OCI-LY7 (cell line): ENCODE measurements at regions not wholly inside any gene's neighbourhood (a gene's known extent, or its start where the extent isn't known, plus 50 kb on each side); places are given as distances from the start of the nearest gene placed in this dataset.

Experiments used
- BruUV-seq: library from RNA; stranded (reverse); fragments of 400-500 nt; replicated peaks from 2 replicates; lab custom pipeline; 2021; lab: Mats Ljungman, UMichigan
- CTCF ChIA-PET: fragments of 300-600 bp; sonication (Branson Sonifier 250); formaldehyde crosslinking; loops from one replicate; lab custom pipeline; 2022; ENCODE audit warnings: antibody characterized with exemption; ENCODE audit not compliant: unreplicated experiment; lab: Charles Lee
- POLR2A ChIA-PET: fragments of 300-600 bp; sonication (Branson Sonifier 250); formaldehyde crosslinking; loops from one replicate; lab custom pipeline; 2022; ENCODE audit warnings: antibody characterized with exemption; lab: Charles Lee
- DNase-seq: peaks from one replicate; pipeline ENCODE4 v3.0.0-alpha.2; 2015; ENCODE audit warnings: low spot score
- H2AFZ ChIP-seq: fragments of 200-600 bp; sonication (generic), shearing (Covaris generic); 2 replicates; pipeline ENCODE4 v1.6.1; 2014; ENCODE audit warnings: mild to moderate bottlenecking, antibody characterized with exemption, low read length, moderate library complexity
- H3K27ac ChIP-seq: fragments of 200-600 bp; sonication (generic); 2 replicates; pipeline ENCODE4 v1.5.1; 2014; ENCODE audit warnings: mixed run types, low read depth, mild to moderate bottlenecking, moderate library complexity, low read length, inconsistent platforms; ENCODE audit not compliant: poor library complexity, severe bottlenecking
- H3K36me3 ChIP-seq: fragments of 200-600 bp; sonication (generic); 2 replicates; pipeline ENCODE4 v1.6.1; 2014; ENCODE audit warnings: mild to moderate bottlenecking, antibody characterized with exemption, low read length, moderate library complexity, mixed read lengths; ENCODE audit not compliant: insufficient read depth
- H3K4me1 ChIP-seq: fragments of 200-600 bp; sonication (generic); 2 replicates; pipeline ENCODE4 v1.5.1; 2014; ENCODE audit warnings: mild to moderate bottlenecking, low read length; ENCODE audit not compliant: insufficient read depth, poor library complexity, severe bottlenecking
- H3K4me2 ChIP-seq: fragments of 200-600 bp; sonication (generic); 2 replicates; pipeline ENCODE4 v1.6.1; 2014; ENCODE audit warnings: mild to moderate bottlenecking, low read length
- H3K4me3 ChIP-seq: fragments of 200-600 bp; sonication (generic); 2 replicates; pipeline ENCODE4 v1.5.1; 2014; ENCODE audit warnings: mild to moderate bottlenecking, low read depth, low read length; ENCODE audit not compliant: poor library complexity, severe bottlenecking
- H3K79me2 ChIP-seq: fragments of 200-600 bp; sonication (generic); 2 replicates; pipeline ENCODE4 v1.6.1; 2016; ENCODE audit warnings: low read depth, mild to moderate bottlenecking, low read length, moderate library complexity, mixed read lengths; ENCODE audit not compliant: insufficient read depth
- H3K9me2 ChIP-seq: fragments of 200-600 bp; sonication (generic); 2 replicates; pipeline ENCODE4 v1.6.1; 2016; ENCODE audit warnings: mild to moderate bottlenecking, low read length, mixed read lengths; ENCODE audit not compliant: insufficient read depth
- H3K9me3 ChIP-seq: fragments of 200-600 bp; sonication (generic); 2 replicates; pipeline ENCODE4 v1.6.1; 2014; ENCODE audit warnings: mild to moderate bottlenecking, mixed run types, low read length, mixed read lengths
- H4K20me1 ChIP-seq: fragments of 200-600 bp; sonication (generic); 2 replicates; pipeline ENCODE4 v1.6.1; 2014; ENCODE audit warnings: mild to moderate bottlenecking, antibody characterized with exemption, low read length, moderate library complexity, mixed read lengths; ENCODE audit not compliant: insufficient read depth
- CTCF ChIP-seq: fragments of 200-600 bp; sonication (generic); conservative IDR thresholded peaks from 2 replicates; pipeline ENCODE4 v1.5.1; 2014; ENCODE audit warnings: mild to moderate bottlenecking, antibody characterized with exemption, low read length, moderate library complexity, mixed read lengths
- EZH2phosphoT487 ChIP-seq: fragments of 200-600 bp; sonication (generic); IDR thresholded peaks from 2 replicates; pipeline ENCODE4 v1.6.1; 2018; ENCODE audit warnings: low read depth, borderline replicate concordance, mild to moderate bottlenecking, mixed run types, antibody characterized with exemption, low read length, moderate library complexity, mixed read lengths
- intact Hi-C: fragments of 100-400 bp; cut with micrococcal nuclease; formaldehyde crosslinking; loops from one replicate; pipeline ENCODE4 v1.10.0; 2022; ENCODE audit not compliant: unreplicated experiment

- Histone ChIP-seq H3K27ac (no peak overlapping the region), H3K36me3 (no peaks in the 10 kb centered on the region), H3K9me2 (no peaks in the 10 kb centered on the region), H3K4me3 (no peak overlapping the region), H2AFZ (no peak overlapping the region), H3K9me3 (no peaks in the 10 kb centered on the region), H4K20me1 (no peaks in the 10 kb centered on the region), H3K4me2 (no peak overlapping the region), H3K4me1 (no peaks in the 10 kb centered on the region), H3K79me2 (no peaks in the 10 kb centered on the region)
- BruUV-seq, result no TSS peak
- intact Hi-C loops, result no loop called here
- DNase-seq, result no peak
- ChIA-PET CTCF (no interaction called here), POLR2A (interaction anchor here (0.5 kb wide), 1 partner anchor 135 kb away, joined by 3 read pairs; no protein-coding TSS in a partner anchor)
- TF ChIP-seq CTCF, result no peak
- no peak for TF ChIP-seq EZH2phosphoT487
Measured at GRCh38 chr1:228984107-228984506, 248.8 kb downstream of the RHOU start.

- CTCF ChIA-PET, result no interaction called here
- no peaks in the 10 kb centered on the region for H4K20me1 ChIP-seq
- POLR2A ChIA-PET, result no interaction called here
Measured at GRCh38 chr1:228984646-228985631, 249.7 kb downstream of the RHOU start.

More at GRCh38 chr1:228984646-228985631, 249.7 kb downstream of the RHOU start:
- H2AFZ ChIP-seq, result no peak overlapping the region
- no peaks in the 10 kb centered on the region for H3K9me2 ChIP-seq
- H3K27ac ChIP-seq, result no peak overlapping the region
- intact Hi-C loops, result no loop called here
- H3K4me3 ChIP-seq, result no peak overlapping the region
- TF ChIP-seq EZH2phosphoT487 (no peak), CTCF (no peak)
- no TSS peak for BruUV-seq
- H3K36me3 ChIP-seq, result no peaks in the 10 kb centered on the region
- no peaks in the 10 kb centered on the region for H3K9me3 ChIP-seq
- no peaks in the 10 kb centered on the region for H3K79me2 ChIP-seq
- no peak for DNase-seq
- no peaks in the 10 kb centered on the region for H3K4me1 ChIP-seq
- no peak overlapping the region for H3K4me2 ChIP-seq
